HG02981 (cell line): ENCODE measurements at regions not wholly inside any gene's neighbourhood (a gene's known extent, or its start where the extent isn't known, plus 50 kb on each side); places are given as distances from the start of the nearest gene placed in this dataset.

Source experiments
- ATAC-seq: cut with Tn5 transposase; IDR thresholded peaks from one replicate; pipeline ENCODE4 v1.9.1; 2021; ENCODE audit warnings: mild to moderate bottlenecking, moderate library complexity; ENCODE audit not compliant: unreplicated experiment

DNA sequence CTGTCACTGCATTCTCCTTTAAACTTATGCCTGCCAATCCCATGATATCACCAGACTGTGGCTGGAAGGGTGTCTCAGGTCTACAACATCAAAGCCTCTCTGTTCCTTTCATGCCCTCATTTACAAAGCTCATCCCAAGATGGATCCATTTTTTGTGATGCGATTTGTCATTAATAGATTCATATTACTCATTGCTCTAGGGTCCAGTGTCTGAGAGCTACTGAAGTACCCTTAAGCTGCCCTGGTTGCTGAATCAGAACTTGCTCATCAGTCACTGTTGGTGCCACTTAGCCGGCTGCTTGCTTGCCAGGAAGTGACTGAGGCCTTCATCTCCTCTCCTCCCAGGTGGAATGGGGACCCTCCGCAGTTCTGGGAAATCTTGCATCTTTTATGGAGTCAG, 395.5 kb upstream of the BOD1L1 start:
- ATAC-seq: no peak

DNA sequence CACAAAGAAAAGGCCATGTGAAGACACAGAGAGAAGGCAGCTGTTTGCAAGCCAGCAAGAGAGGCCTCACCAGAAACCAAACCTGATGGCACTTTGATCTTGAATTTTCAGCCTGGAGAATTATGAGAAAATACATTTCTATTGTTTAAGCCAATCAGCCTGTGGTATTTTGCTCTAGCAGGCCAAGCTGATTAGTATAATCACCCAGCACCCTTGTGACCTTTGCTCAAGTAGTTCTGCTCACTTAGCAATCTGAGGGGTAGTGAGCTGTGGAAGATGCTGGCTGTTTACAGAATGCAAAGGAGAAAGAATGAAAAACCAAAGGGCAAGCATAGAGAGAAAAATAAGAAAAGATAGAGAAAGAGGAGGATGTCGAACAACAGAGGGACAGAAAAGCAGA, 396.4 kb upstream of the BOD1L1 start:
- ATAC-seq: no peak

DNA sequence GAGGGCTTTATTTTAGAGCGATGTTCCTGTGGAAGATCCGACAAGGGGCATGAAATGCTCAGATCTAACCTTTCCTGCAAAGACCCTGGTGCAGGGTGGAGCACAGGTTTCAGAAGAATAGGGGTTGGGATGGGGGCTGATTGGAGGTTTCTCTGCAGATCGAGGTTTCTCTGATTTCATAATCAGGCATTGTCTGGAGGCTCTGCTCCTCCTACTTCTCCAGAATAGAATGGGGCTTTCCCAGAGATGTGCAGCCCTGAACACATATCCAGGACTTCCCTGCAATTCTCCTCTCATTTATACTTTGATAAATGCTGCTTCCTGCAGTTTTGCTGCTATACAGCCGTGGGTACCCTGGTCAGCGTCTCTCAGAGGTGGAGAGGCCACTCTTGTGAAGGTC, 397.6 kb upstream of the BOD1L1 start:
- no peak for ATAC-seq

DNA sequence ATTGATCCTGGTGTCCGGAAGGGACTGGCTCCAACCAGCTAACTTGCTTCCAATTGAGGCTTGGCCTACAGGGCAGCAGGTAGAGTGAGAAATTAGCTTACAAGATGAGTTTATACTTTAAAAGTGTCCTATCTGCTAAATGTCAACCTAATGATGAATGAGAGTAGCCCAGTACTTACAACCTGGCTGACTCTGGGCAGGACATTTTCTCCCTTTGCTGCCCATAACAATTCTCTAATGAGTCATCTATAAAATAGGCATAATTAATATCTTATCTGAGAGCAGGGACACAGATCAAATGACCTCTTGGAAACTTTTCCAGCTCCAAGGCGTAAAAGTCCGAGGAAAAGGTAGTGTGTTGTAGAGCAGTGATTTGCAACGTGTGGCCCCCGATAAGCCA, 398.4 kb upstream of the BOD1L1 start:
- no peak for ATAC-seq

DNA sequence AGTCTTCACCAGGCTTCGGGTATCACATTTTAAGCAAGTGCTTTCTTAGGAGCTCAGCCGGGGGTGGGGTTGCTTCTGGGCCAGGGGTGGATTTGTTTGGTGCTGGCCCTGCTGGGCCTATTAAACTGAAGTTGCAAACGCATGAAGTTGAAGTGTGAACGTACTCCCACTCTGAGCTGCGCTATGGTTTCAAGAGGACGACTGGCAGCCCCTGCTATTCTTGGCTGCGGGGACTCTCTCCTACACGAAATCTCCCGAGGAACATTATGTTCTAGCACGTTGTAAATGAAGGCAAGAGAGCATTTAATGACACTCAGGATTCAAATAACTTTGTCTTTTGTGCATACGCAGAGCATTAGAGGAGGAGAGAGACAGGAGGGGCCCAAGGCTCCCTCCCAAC, 401.3 kb upstream of the BOD1L1 start:
- ATAC-seq: no peak

DNA sequence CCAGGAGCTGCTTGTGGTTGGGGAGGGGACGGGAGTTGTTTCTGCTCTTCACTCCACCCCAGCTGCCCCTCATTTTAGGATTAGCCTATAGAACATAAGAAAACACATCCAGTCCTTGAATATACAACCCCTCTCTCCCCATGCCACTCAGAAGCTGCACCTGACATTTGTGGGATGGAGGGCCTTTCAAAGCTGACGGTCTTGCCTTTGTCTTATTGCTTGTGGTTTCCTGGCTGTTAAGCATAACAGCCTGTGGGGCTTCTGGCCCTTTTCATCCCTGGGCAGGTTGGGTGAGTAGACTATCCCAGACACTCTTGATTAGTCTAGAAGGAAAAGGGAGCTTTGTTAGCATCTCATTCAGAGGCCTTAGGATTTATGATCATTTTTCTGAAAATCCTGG, 407.6 kb upstream of the BOD1L1 start:
- ATAC-seq: no peak

DNA sequence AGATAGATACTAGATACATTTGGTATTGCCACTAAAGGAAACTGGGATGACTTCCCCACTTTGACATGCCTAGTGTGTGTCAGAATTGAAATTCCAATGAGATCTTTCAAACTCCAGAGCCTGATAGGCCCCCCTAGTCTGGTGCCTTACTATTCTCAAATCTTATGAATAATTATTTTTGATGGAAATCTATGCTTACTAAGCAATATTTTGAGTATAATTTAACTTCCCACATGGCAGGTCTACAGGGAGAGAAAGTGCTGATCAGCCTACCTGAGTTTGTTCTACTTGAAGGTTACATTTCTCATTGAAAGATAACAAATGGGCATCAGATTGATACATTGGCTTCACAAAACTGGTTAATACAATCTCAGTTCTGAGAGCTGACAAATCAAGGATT, 415.7 kb upstream of the BOD1L1 start:
- ATAC-seq: no peak

DNA sequence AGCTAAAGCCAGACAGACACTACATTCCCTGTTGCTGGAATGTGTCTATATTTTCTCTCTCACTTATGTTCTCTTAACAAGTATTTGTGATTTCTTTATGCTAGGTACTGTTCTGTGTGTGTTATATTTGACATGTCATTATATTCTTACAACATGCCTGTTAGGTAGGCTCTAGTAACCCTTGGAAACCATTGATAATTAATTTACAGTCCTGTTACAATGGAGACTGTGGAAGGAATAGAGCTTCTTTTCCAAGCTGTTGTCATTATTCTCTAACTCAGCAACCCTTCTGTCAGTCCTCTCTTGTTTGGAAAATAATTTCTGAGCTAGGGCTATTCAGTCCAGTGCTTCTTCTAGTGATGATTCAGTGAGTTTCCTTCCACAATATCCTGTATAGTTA, 419.1 kb upstream of the BOD1L1 start:
- no peak for ATAC-seq

DNA sequence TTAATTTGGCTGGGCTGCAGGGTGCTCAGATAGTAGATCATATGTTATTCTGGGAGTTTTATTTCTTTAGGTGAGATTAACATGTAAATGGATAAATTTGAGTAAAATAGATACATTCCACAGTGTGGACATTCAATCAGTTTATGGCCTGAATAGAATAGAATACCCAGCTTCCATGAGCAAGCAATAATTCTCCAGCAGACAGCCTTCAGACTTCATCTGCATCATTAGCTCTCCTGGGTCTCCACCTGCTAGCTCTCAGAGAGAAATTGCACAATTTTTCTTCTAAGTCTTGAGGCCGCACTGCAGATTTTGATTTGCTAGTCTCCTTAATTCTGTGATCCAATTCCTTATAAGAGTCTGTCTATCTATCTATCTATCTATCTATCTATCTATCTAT, 420.3 kb upstream of the BOD1L1 start:
- no peak for ATAC-seq

DNA sequence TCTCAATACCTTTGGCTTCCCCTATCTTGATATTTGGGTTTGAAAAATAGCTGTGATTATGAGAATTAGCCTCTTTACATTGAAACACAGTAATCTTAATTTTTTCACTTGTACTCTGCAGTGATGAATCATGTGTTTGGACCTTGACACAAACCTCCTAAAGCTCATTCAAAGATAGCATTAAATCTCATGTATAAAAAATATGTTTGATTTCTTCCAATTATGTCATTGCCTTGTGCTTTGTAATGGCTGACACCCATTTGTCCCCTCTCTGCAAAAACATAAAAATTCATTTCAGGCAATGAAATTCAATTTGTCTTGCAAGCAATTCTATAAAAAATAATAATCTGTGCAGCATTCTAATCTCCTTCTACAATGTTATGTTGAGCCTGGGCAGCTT, 422.4 kb upstream of the BOD1L1 start:
- no peak for ATAC-seq

DNA sequence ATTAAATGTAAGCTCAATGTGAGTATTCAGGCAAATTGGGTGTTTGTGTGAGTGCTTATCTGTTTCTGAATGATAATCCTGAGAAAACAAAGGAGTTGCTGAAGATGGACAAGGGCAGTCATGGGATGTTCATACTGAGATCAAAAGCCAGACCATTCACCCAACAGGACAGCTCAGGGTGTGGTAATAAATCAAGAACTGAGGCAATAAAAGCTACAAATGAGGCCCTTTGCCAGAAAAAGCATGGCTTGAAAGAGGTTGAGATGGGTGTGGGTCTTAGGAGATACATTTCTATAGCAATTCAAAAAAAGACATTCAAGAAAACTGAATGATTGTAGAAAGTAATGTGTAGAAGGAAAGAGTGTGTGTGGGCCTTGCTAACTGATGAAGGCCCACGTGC, 425.8 kb upstream of the BOD1L1 start:
- ATAC-seq: no peak

DNA sequence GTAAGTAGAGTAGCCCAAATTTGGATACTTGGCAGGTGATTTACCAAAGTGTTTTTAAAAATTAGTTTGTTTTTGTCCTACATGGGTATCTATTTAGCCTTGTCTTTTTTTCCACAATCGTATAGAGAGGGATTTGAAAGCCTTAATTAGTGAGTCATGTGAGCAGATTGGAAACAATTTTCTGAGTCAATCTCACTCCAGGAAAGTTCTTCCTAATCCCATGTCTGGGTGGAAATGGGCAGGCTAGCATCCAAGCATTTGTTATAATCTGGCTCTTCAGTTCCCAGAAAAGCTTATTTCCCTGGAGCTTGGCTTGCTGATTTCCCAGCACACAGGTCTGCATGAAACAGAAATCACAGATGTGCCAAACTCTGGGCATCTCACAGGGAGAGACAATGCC, 426.9 kb upstream of the BOD1L1 start:
- no peak for ATAC-seq

DNA sequence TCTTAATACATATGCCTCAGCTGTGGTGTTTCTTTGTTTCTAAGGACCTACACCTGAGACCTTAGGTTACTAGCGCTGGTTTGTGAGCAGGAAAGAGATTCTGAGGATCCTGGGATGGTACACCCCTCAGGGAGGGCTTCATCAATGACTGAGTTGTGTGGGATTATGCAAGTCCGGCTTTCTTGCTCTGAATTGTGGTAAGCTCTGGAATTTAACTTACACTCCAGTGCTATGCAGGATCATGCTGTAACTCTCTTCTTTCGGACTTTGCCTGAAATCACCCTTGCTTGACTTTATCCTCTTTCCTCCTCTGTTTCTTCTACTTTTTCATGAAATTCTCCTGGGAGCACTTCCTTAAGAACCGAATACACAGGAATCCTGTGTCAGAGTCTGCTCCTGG, 431.5 kb upstream of the BOD1L1 start:
- no peak for ATAC-seq

DNA sequence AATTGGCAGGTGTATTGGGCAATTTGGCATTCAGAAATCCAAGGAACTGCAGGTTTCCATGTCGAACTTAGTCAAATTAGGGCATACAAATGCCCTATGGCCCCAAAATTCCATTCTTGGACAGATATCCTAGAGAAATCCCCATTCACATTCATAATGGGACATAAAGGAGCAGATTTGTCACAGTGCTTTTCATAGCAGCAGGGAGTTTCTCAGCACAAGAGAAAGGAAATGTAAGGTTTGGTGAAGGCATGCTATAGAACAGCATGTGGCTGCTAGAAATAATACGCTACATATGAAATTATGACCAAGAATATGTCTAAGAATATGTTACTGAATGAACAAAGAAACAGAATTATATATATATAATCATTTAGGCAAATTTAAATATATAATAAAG, 437.5 kb upstream of the BOD1L1 start:
- ATAC-seq: no peak

DNA sequence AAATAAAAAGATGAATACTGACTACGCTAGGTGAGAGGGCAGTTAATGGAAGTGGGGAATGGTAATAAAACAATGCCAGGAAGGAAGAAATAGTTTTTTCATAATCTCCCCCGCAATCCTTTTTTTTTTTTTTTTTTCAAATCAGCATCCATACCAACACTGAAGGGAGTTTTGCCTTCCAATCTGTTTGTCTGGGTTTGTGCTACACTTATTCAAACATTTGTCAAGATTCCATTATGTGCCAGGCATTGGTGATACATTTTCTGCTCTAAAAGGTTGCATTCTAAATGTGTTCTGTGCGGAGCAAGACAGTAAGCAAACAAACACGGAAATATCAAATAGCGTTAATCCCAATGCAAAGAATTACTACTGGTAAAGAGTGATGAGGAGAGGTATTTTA, 437.9 kb upstream of the BOD1L1 start:
- ATAC-seq: no peak

DNA sequence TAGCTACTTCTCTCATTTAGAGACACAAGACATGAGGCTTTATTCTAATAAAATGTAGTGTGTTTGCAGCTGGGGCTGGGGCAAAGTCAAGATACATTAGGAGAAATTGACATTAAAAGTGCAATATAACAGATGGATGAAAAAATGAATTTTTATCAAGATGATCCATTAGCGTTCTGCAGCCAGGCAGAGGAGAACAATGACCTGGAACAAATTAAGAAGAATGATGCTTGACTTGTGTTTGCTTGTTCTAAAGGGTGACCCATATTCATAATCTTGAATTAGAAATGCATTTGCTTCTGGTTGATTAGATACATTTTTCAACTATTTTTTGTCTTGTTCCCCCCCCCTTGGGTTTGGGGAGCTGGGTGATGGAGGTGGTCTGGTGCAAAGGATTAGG, 439.5 kb upstream of the BOD1L1 start:
- ATAC-seq: no peak

DNA sequence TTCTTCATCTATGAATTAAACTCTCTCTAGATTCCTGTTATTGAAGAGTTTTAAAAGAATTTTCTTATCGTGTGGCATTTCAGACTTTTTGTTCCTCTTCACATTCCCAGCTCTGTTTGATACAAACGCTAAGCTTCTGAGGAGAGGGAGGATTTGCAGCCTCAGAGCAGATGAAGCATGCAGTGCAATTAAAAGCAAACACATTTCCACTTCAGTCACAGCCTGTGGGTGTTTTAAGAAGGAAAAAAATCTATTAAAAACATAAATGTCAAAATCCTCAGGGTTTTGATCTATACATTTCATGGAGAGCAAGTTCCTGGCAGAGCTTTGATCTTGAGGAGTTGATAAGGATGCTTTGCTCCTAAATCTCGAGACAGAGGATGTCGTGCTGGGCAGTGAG, 442.4 kb upstream of the BOD1L1 start:
- no peak for ATAC-seq

DNA sequence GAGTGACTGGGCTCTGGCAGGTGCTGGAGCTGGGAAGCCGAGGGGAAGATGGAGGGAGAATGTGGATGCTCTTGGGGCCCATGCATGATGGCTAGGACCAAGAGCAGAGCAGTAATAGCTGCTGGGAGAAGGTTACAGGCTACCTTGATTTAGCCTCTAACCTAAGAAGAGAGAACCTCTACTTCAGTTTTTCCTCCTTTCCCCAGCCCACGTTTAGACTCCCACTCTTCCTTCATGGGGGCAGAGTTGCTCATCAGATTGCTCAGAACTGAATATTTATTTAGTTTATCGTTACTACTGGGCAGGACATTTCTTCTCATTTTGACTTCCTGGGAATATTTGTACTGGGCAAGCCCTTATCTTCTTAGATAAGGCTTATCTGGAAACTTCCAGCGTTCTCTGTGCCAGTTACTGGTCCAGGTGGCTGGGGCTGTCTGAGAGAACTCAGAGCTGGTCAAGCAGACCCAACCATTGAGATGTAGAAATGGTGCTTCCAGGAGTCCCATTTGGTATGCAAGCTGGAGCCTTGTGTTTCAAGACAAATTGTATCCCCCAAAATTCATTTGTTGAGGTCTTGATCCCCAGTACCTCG, 442.9 kb upstream of the BOD1L1 start:
- no peak for ATAC-seq

DNA sequence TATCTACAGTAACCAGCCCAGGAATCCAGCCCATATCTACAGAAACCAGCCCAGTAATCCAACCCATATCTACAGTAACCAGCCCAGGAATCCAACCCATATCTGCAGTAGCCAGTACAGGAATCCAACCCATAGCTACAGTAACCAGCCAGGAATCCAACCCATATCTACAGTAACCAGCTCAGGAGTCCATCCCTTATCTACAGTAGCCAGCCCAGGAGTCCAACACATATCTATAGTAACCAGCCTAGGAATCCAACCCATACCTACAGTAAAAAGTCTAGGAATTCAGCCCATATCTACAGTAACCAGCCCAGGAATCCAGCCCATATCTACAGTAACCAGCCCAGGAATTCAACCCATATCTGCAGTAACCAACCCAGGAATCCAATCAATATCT, 445.0 kb upstream of the BOD1L1 start:
- ATAC-seq: no peak

DNA sequence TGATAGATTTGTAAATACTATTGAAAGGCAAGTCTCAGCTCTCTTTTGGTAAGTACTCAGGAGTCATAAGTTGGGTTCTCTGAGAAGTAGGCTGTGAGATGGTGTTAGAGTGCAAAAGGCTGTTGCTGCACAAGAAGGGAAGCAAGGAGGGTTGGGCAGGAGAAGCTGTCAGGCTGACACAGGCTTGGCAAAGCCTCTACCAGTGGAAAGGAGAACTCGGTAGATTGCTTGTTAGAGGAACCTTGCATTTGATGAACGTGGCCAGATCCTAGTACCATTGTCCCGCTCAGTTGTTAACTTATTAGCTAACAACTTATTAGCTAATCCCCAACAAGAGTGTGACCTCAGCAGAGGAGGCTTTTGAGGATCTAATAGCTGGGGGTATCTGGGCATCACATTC, 449.3 kb upstream of the BOD1L1 start:
- ATAC-seq: no peak

DNA sequence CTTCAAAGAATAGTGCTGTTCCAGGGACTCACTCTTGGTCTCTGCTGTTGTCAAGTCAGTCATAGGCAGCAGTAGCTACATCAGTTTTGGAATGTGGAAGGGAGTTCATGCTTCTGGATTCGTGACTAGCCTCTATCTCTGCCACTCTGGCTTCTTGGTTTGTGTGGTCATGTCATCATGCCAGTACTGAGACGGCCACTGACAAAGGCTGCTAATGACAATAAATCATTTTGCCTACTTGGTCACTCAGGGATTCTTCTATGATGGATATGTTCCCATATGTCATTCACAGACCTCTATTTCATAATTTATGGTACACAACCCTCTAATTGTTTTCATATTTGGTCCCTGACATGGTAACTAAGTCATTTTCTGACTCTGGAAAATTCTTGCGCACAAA, 450.8 kb upstream of the BOD1L1 start:
- ATAC-seq: no peak

DNA sequence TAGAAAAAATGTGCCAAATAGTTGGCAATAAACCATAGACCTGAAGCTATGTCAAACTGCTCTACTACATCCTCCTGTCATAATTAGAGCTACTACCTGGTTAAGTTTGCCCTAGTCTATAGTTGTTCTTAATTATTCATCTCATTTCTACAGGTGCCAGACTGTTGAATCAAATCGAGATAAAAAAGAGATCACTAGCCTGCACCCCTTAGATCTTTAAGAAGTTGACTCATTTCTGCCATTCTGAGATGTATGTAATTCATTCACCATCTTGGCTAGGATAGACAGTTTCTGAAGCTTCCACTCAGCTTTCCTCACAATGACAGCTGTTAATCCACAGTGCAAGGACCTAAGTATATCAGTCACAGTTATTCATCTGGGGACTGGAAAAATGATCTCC, 452.1 kb upstream of the BOD1L1 start:
- no peak for ATAC-seq

DNA sequence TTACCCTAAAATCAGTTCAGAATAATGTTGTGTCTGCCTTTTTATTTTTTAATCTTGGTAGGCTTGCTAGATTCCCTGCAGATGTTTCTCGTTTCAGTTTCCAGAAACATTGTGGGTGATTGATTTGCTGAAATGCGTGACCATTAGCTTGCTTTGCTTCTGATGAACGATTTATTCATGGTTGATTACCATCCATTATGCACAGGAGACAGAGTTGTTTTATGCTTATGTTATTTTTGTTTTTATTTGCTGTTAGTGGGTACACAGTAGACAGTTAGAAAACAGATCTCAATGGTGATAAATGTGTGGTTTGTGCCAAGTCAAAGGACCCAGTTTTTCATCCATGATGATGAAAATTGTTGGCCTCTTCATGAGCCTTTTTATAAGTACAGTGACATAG, 455.6 kb upstream of the BOD1L1 start:
- ATAC-seq: no peak

DNA sequence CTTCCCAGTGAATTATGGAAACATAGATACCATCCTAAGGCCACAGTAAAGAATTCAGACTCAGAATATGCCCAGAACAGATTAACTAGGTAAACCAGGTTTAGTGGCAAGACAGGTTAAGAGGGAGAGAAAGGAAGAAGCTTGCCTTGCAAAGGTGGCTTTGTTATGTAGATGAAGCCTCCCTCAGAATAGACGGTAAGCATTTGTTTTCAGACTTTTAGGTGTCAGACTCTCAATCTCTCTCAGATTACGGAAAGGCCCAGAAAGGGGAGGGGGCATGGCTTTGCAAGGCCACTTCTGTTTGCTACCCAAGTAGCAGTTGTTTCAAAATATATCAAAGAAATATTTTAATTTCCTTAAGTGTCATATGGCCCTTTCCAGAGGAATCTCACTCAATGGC, 457.1 kb upstream of the BOD1L1 start:
- no peak for ATAC-seq
